Neural progenitor cell (in vitro differentiated cells): ENCODE measurements at regions not wholly inside any gene's neighbourhood (a gene's known extent, or its start where the extent isn't known, plus 50 kb on each side); places are given as distances from the start of the nearest gene placed in this dataset.

Experiments
- DNase-seq: peaks from one replicate; pipeline ENCODE4 v3.0.0-alpha.2; 2016; ENCODE audit warnings: low spot score
- H2AFZ ChIP-seq: fragments of 200-600 bp; sonication (generic); replicated peaks from 2 replicates; pipeline ENCODE4 v1.6.1; 2016; ENCODE audit warnings: antibody characterized with exemption
- H3F3A ChIP-seq: fragments of 200-600 bp; sonication (generic); 2 replicates; pipeline ENCODE4 v1.6.1; 2016; ENCODE audit warnings: antibody characterized with exemption, low read depth
- H3K27ac ChIP-seq: fragments of 200-600 bp; sonication (generic); 2 replicates; pipeline ENCODE4 v1.5.1; 2016; ENCODE audit warnings: mild to moderate bottlenecking
- H3K27me3 ChIP-seq: fragments of 200-600 bp; sonication (generic); 2 replicates; pipeline ENCODE4 v1.6.1; 2016; ENCODE audit warnings: mild to moderate bottlenecking, moderate library complexity
- H3K36me3 ChIP-seq: fragments of 200-600 bp; sonication (generic); 2 replicates; pipeline ENCODE4 v1.5.1; 2016
- H3K4me1 ChIP-seq: fragments of 200-600 bp; sonication (generic); 2 replicates; pipeline ENCODE4 v1.6.1; 2016; ENCODE audit warnings: mixed run types
- H3K4me2 ChIP-seq: fragments of 200-600 bp; sonication (generic); 2 replicates; pipeline ENCODE4 v1.6.1; 2016
- H3K4me3 ChIP-seq: fragments of 200-600 bp; sonication (generic); 2 replicates; pipeline ENCODE4 v1.5.1; 2016
- H3K79me2 ChIP-seq: fragments of 200-600 bp; sonication (generic); 2 replicates; pipeline ENCODE4 v1.6.1; 2016; ENCODE audit warnings: low read depth
- H3K9ac ChIP-seq: fragments of 200-600 bp; sonication (generic); 2 replicates; pipeline ENCODE4 v1.6.1; 2016
- H3K9me3 ChIP-seq: fragments of 200-600 bp; sonication (generic); 2 replicates; pipeline ENCODE4 v1.5.1; 2016; ENCODE audit warnings: low read depth
- H4K20me1 ChIP-seq: fragments of 200-600 bp; sonication (generic); 2 replicates; pipeline ENCODE4 v1.6.1; 2016; ENCODE audit warnings: low read depth
- H3K27ac Mint-ChIP-seq: 3 replicates; pipeline ENCODE4 v1.8.0; 2021; ENCODE audit warnings: mixed read lengths
- H3K27me3 Mint-ChIP-seq: 2 replicates; pipeline ENCODE4 v1.8.0; 2022; ENCODE audit warnings: low read depth, mild to moderate bottlenecking, inconsistent platforms, moderate library complexity, mixed read lengths; ENCODE audit not compliant: insufficient read depth
- H3K36me3 Mint-ChIP-seq: 3 replicates; pipeline ENCODE4 v1.8.0; 2021; ENCODE audit warnings: mixed read lengths
- H3K4me1 Mint-ChIP-seq: 3 replicates; pipeline ENCODE4 v1.8.0; 2021; ENCODE audit warnings: mixed read lengths
- H3K4me3 Mint-ChIP-seq: 3 replicates; pipeline ENCODE4 v1.8.0; 2021; ENCODE audit warnings: mild to moderate bottlenecking, moderate library complexity, mixed read lengths
- H3K9me3 Mint-ChIP-seq: 3 replicates; pipeline ENCODE4 v1.8.0; 2020; ENCODE audit warnings: mixed read lengths
- EZH2 ChIP-seq: fragments of 200-600 bp; sonication (generic); IDR thresholded peaks from 2 replicates; pipeline ENCODE4 v1.6.1; 2017; ENCODE audit warnings: antibody characterized with exemption, mild to moderate bottlenecking, moderate library complexity
- EZH2phosphoT487 ChIP-seq: fragments of 200-600 bp; sonication (generic); IDR thresholded peaks from 2 replicates; pipeline ENCODE4 v1.6.1; 2017; ENCODE audit warnings: antibody characterized with exemption
- TF ChIP-seq, protein P1 (sequence below): fragments of 200-600 bp; sonication (generic); IDR thresholded peaks from 2 replicates; pipeline ENCODE4 v1.5.1; 2017; ENCODE audit warnings: antibody characterized with exemption, mild to moderate bottlenecking

DNA sequence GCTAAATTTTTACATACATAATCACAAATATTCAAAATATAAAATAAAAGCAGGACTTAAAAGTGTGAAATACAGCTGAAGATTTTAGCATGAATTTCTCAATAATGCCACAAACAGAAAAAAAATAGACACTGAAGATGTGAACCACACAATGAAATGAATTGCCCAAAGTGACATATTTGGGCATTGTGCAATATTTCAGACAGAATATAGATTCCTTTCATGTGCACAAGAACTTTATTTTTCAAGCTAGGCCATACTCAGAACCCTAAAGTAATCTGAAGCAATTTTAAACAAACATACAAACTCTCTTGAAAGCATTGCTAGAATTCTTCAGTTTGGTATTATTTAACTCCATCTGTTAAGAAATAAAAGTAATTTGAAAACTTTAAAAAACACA, 764.1 kb downstream of the STIM2 start:
- H3K4me3 ChIP-seq: no peak overlapping the region
- DNase-seq: no peak
- Mint-ChIP-seq H3K9me3 (no peaks in the 10 kb centered on the region), H3K4me1 (no peaks in the 10 kb centered on the region), H3K27ac (no peak overlapping the region), H3K4me3 (no peak overlapping the region), H3K36me3 (no peaks in the 10 kb centered on the region), H3K27me3 (peaks cover 6% of the 10 kb centered on the region)
- no peak overlapping the region for H2AFZ ChIP-seq
- no peak overlapping the region for H3K9ac ChIP-seq
- no peak overlapping the region for H3K27ac ChIP-seq
- H3K4me1 ChIP-seq: no peaks in the 10 kb centered on the region
- TF ChIP-seq EZH2 (no peak), EZH2phosphoT487 (no peak)
- TF ChIP-seq, protein P1, sequence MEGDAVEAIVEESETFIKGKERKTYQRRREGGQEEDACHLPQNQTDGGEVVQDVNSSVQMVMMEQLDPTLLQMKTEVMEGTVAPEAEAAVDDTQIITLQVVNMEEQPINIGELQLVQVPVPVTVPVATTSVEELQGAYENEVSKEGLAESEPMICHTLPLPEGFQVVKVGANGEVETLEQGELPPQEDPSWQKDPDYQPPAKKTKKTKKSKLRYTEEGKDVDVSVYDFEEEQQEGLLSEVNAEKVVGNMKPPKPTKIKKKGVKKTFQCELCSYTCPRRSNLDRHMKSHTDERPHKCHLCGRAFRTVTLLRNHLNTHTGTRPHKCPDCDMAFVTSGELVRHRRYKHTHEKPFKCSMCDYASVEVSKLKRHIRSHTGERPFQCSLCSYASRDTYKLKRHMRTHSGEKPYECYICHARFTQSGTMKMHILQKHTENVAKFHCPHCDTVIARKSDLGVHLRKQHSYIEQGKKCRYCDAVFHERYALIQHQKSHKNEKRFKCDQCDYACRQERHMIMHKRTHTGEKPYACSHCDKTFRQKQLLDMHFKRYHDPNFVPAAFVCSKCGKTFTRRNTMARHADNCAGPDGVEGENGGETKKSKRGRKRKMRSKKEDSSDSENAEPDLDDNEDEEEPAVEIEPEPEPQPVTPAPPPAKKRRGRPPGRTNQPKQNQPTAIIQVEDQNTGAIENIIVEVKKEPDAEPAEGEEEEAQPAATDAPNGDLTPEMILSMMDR: no peak
- no peaks in the 10 kb centered on the region for H3K9me3 ChIP-seq
- no peaks in the 10 kb centered on the region for H3K27me3 ChIP-seq
- H3K36me3 ChIP-seq: no peaks in the 10 kb centered on the region
- H3F3A ChIP-seq: no peaks in the 10 kb centered on the region
- no peak overlapping the region for H3K4me2 ChIP-seq
- no peaks in the 10 kb centered on the region for H4K20me1 ChIP-seq
- no peaks in the 10 kb centered on the region for H3K79me2 ChIP-seq

DNA sequence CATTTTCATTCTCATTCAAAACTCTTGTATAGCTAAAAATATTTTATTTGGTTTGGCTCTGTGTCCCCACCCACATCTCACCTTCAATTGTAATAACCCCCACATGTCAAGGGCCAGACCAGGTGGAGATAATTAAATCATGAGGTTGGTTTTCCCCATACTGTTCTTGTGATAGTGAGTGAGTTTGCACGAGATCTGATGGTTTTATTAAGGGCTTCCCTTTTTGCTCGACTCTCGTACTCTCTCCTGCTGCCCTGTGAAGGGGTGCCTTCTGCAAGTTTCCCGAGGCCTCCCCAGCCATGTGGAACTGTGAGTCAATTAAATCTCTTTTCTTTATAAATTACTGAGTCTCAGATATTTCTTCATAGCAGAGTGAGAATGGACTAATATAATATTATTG, 768.0 kb downstream of the STIM2 start:
- H3K4me3 ChIP-seq: no peak overlapping the region
- Mint-ChIP-seq H3K36me3 (no peaks in the 10 kb centered on the region), H3K4me3 (no peak overlapping the region), H3K27ac (no peak overlapping the region), H3K9me3 (no peaks in the 10 kb centered on the region), H3K4me1 (no peaks in the 10 kb centered on the region), H3K27me3 (peaks cover 2% of the 10 kb centered on the region)
- no peaks in the 10 kb centered on the region for H3K9me3 ChIP-seq
- H3F3A ChIP-seq: no peaks in the 10 kb centered on the region
- H3K9ac ChIP-seq: no peak overlapping the region
- no peaks in the 10 kb centered on the region for H3K79me2 ChIP-seq
- no peak for DNase-seq
- H3K4me1 ChIP-seq: no peaks in the 10 kb centered on the region
- TF ChIP-seq, protein P1: no peak
- TF ChIP-seq EZH2 (no peak), EZH2phosphoT487 (no peak)
- no peak overlapping the region for H3K4me2 ChIP-seq
- no peaks in the 10 kb centered on the region for H3K27me3 ChIP-seq
- H4K20me1 ChIP-seq: no peaks in the 10 kb centered on the region
- H2AFZ ChIP-seq: no peak overlapping the region
- H3K36me3 ChIP-seq: no peaks in the 10 kb centered on the region
- no peak overlapping the region for H3K27ac ChIP-seq

DNA sequence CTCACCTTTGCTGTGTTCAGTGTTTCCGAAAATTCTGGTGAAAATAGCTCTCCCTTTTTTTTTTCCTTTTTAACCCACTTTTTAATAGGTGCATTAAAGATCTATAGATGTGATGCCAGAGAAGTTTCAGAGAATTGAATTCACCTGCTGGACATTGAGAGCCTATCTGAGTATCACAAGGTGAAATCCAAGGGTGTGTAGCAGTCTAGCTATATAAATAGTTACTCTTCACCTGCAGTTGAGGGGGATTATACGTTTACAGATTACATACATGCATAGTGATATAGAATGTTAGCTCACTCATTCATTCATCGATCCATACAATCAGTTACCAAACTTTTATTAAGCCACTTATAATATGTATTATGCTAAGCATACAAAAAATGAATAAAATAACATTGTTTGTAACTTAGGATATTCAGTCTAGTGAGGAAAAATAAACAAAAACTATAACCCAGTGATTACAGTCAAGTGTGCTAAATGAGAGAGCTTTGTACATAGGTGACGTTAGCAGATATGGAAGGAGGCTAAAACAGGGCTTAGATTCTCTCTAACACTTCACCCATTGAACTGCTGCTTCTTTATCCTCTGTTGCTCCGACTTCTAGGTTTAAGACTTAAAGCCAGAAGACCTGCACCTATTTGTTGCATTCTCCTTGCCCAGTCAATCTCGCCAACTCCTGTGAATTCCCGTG, 769.0 kb downstream of the STIM2 start:
- H3K27ac Mint-ChIP-seq: no peak overlapping the region
- TF ChIP-seq, protein P1: no peak
- TF ChIP-seq EZH2phosphoT487 (no peak), EZH2 (no peak)
- Histone ChIP-seq H3K27ac (no peak overlapping the region), H4K20me1 (no peaks in the 10 kb centered on the region), H3F3A (no peaks in the 10 kb centered on the region), H3K79me2 (no peaks in the 10 kb centered on the region), H3K4me1 (no peaks in the 10 kb centered on the region), H2AFZ (no peak overlapping the region), H3K4me3 (no peak overlapping the region), H3K27me3 (no peaks in the 10 kb centered on the region), H3K4me2 (no peak overlapping the region), H3K9me3 (no peaks in the 10 kb centered on the region), H3K36me3 (no peaks in the 10 kb centered on the region), H3K9ac (no peak overlapping the region)
- no peak for DNase-seq
- peaks cover 2% of the 10 kb centered on the region for H3K27me3 Mint-ChIP-seq
- H3K4me1 Mint-ChIP-seq: no peaks in the 10 kb centered on the region
- H3K36me3 Mint-ChIP-seq: no peaks in the 10 kb centered on the region
- H3K9me3 Mint-ChIP-seq: no peaks in the 10 kb centered on the region
- no peak overlapping the region for H3K4me3 Mint-ChIP-seq
